Epidermal melanocyte (primary cell): ENCODE measurements at regions not wholly inside any gene's neighbourhood (a gene's known extent, or its start where the extent isn't known, plus 50 kb on each side); places are given as distances from the start of the nearest gene placed in this dataset.
"Not testable (repeated sequence)": the region's sequence is repeated elsewhere in the genome, so short reads cannot be mapped to it uniquely, and the experiment has no call there.

Experiments
- DNase-seq: peaks from one replicate; pipeline ENCODE4 v3.0.0; 2011; ENCODE audit warnings: low spot score; ENCODE audit not compliant: insufficient read length

- DNase-seq: no peak
These were observed 119.0 kb downstream of the PMAIP1 start for GRCh38 chr18:60018618-60019462.

DNA sequence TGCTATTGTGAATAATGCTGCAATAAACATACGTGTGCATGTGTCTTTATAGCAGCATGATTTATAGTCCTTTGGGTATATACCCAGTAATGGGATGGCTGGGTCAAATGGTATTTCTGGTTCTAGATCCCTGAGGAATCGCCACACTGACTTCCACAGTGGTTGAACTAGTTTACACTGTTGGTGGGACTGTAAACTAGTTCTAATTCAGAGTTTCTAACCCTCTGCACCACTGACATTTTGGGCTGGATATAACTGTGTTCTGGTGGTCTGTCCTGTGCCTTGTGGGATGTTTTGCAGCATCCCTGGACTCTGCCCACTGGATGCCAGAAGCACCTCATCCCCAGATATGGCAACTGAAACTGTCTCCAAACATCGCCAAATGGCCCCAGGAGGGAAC lies 118.3 kb downstream of the PMAIP1 start:
- DNase-seq: not testable (repeated sequence)

DNA sequence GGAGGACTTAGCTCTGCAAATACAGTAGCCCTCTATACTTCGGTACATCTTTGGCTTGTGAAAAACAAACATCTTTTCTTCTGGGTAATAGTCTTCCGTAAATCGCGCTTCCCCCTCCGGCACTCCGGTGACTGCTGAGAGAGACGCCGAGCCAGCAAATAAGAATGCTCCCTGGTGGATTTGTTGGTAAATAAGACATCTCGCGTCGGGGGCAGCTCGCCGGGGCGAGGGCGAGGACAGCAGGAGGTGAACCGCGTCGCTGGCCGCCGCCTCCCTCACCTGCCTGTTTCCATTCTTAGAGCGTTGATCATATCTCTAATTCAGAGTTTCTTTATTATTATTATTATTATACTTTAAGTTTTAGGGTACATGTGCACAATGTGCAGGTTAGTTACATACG lies 117.6 kb downstream of the PMAIP1 start:
- no peak for DNase-seq

GRCh38 chr18:60015826-60016225 lies 116.0 kb downstream of the PMAIP1 start:
- DNase-seq: not testable (repeated sequence)

GRCh38 chr18:60013148-60013547 lies 113.4 kb downstream of the PMAIP1 start:
- not testable (repeated sequence) for DNase-seq

DNA sequence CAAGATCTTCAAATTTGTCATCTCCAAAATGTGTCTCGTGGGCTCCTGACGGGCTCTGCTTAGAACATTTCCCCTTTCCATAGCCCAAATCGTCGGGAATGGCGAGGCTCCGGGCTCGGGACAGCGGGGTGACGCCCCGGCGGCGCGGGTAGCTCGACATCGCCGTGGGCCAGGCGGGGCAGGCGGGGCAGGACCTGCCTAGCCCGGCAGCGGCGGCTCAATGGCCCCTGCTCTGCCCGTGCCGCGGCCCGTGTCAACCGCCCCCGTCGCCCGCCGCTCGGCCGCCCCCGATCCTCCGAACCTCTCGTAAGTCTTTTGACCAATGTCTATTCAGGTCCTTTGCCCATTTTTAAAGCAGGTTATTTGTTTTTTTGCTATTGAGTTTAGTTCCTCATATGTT lies 111.2 kb downstream of the PMAIP1 start:
- no peak for DNase-seq

DNA sequence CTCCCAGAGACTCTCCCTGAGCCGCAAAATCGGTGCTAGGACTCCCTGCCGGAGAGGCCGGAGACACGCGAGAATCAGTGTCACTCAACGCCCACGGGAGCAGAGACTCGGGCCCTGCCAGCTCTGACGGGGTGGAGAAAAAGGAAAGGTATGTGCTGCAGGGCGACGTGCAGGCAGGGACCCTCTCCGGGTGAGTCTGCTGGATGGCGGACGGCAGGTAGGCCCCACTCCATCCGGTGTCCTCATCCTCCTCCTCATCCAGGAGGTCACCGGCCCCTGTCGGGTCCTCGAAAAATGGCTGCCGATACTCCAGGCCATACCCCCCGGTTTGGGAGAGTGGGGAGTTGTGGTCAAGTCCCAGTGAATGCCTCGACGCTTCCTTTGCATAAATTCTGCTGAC lies 110.7 kb downstream of the PMAIP1 start:
- DNase-seq: no peak

DNA sequence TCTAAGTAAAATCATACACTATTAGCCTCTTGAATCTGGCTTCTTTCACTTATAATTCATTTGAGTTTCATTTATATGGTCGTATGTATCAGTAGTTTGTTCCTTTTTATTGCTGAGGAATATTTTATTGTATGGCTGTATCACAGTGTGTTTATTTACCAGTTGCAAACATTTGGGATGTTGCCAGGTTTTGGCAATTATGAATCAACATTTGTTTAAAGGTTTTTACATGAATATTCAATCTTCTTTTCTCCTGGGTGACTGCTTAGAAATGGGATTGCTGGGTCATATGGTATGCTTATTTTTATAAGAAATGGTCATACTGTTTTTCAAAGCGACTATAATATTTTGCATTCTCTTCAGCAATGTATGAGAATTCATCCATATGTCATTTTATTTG lies 107.9 kb downstream of the PMAIP1 start:
- DNase-seq: no peak

DNA sequence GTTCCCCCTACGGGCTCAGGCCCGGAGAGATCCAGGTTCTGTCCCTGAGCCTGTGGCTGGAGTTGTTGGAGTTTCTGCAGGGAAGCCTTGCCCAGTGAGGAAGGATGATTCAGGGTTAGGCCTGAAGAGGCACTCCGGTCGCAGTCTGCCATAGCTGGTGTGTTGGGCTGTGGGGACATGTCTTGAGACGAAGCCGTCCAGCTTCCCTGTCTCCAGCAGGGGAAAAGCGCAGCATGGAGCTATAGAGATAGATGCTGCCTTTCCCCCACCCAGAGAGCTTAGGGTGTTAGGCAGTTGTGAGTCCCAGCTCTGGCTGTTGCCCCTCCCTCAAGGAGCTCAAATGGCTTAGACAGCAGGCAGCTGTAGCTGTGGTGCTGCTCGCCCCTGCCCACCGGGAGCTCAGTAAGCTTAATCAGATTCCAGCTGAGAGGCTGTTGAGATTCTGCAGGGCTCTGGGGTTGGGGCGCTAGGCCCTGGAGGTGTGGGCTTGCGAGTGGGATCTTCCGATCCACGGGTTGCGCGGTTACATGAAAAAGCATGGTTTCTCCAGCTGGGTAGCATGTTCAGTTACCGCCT lies 103.9 kb downstream of the PMAIP1 start:
- no peak for DNase-seq

GRCh38 chr18:59996370-59996966 lies 96.7 kb downstream of the PMAIP1 start:
- DNase-seq: peak; percentile 39

DNA sequence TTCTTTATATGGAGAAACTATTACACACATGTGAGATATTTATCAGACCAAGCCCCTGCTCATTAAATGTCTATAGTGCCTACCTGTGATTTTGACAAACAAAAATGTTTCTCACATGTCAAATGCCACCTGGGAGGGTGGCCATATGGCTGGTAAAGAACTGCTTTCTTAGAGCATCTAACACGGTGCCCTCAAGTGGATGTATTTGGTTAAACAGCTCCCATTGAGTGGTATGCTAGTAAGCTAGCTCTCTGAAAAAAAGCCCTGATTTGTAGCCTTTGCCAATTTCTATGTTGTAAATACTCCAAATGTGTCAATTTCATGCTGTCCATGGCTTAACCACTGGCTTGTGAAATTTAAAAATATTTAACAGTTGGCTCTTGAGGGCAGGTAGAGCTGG lies 94.6 kb downstream of the PMAIP1 start:
- no peak for DNase-seq

- DNase-seq: no peak
These were observed 93.8 kb downstream of the PMAIP1 start for GRCh38 chr18:59993560-59993959.

DNA sequence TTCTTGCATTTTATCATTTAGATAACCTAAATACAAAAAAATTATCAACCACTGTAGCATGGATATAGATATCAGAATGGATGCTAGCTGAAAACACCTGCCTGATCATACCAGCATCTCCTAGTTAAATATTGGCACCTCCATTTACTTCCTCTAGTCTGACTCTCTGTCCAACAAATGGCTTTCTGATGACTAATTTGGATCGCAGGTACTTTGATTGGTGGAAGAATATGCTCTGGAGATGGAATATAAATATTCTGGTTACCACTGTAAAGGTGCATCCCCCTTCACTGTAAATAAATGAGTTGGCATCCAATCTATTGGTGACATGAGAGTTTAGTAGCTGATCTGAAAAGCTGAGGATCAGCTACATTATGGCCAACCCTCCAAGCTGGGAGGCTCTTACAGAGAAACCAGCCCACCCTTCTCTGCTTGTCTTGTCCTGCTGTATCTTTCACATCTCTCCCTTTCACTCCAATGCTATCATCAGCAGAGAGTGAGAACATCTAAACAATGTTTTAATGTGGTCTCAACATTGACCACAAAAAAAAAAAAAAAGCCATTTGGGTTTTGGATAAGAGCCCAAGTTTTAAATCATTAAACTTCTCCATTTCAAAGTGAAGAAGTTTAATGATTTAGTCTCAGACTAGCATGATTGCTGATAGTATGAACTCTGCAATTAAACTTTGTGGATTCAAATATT lies 90.5 kb downstream of the PMAIP1 start:
- no peak for DNase-seq

DNA sequence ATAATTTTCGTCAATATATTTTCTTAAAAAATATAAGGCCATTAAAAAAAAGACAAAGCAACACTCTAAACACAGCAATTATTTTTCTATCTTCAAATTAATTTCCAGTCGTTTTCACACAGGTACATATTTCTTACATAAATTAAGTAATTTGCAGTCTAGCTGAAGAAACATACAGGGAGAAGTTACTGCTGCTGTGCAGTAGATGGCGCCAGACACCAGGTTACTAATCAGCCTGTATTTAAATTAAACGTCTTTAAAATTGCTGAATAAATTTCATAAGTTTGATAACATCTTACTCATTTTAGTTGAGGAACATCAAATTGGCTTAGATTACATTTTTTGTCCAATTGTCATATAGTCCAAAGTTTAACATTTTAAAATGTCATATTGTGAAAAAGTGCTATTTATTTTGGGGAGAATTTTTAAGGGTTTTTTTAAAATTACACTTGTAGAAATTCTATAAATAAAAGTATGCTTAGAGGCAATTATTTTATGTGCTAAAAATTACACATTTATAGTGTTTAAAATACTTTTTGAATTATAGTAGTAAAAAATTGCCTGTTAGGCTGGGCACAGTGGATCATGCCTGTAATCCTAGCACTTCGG lies 88.4 kb downstream of the PMAIP1 start:
- peak; percentile 31 for DNase-seq

- DNase-seq: no peak
These were observed 87.3 kb downstream of the PMAIP1 start for GRCh38 chr18:59987102-59987501.

GRCh38 chr18:59986139-59986538 lies 86.3 kb downstream of the PMAIP1 start:
- no peak for DNase-seq

GRCh38 chr18:59985289-59985688 lies 85.5 kb downstream of the PMAIP1 start:
- no peak for DNase-seq

DNA sequence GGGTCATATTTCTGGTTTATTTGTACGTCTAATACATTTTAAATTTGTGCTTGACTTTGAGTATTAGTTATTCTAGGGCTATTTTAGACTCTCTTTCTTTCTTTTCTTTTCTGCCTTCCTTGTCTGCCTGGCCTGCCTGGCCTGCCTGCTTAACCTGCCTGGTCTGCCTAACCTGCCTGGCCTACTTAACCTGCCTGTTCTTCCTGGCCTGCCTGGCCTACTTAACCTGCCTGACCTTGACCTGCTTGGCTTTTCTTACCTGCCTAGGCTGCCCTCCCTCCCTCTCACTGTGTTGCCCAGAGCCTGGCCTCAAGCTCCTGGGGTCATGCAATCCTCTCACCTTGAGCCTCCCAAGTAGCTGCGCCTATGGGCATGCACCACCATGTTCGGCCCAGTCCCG lies 83.7 kb downstream of the PMAIP1 start:
- DNase-seq: no peak

DNA sequence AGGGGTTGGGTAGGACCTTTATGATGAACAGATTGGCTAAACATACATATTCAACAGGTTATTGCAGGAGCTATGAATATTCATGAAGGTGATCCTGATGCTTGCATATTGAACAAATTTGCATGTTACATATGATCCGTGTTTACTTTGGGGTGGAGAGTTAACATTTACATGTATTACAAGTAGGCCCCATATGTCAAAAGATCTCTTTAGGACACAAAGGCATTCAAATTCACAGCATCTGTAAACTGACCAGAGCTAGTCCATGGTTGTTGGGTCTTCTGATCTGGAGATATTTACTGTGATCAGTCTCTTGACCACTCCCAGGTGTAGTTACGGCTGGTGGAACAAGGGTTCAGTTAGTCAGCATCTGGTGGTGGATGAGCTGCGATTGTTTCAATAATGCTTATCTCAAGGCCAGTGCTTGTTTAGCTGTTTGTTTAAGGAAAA lies 80.4 kb downstream of the PMAIP1 start:
- DNase-seq: no peak

- DNase-seq: no peak
These were observed 72.2 kb downstream of the PMAIP1 start for GRCh38 chr18:59971871-59972428.

DNA sequence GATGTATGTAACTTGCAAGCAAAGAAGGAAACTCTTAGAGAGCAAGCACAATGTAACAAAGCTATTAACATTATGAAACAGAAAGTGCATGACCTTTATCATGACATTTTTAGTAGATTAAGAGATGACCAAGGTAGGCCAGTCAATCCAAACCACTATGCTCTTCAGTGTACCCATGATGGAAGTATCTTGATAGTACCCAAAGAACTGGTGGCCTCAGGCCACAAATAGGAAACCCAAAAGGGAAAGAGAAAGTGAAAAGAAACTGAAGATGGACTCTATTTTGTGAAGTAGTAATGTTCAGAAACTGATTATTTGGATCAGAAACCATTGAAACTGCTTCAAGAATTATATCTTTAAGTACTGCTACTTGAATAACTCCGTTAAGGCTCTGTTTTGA lies 71.3 kb downstream of the PMAIP1 start:
- not testable (repeated sequence) for DNase-seq
